Erythroblast (primary cell): ENCODE measurements at regions not wholly inside any gene's neighbourhood (a gene's known extent, or its start where the extent isn't known, plus 50 kb on each side); places are given as distances from the start of the nearest gene placed in this dataset.

Experiments
- DNase-seq, 2 experiments: peaks; one replicate each; lab custom pipeline; 2025; lab: John Stamatoyannopoulos, UW
- GATA1 ChIP-seq: IDR thresholded peaks from 2 replicates; pipeline ENCODE4 v1.6.1; 2011; ENCODE audit warnings: low read depth, mild to moderate bottlenecking, control low read depth, low read length, moderate library complexity
- POLR2A ChIP-seq: IDR thresholded peaks from 2 replicates; pipeline ENCODE4 v1.6.1; 2011; ENCODE audit warnings: mild to moderate bottlenecking, low read length

GRCh38 chr16:86444261-86444660 lies 66.1 kb upstream of the FOXF1 start:
- no peak for DNase-seq
- TF ChIP-seq GATA1 (no peak), POLR2A (no peak)

- no peak for DNase-seq
- no peak for TF ChIP-seq GATA1
- TF ChIP-seq POLR2A: no peak
These were observed 65.7 kb upstream of the FOXF1 start for GRCh38 chr16:86444661-86445060.

GRCh38 chr16:86446279-86446678 lies 64.0 kb upstream of the FOXF1 start:
- no peak for TF ChIP-seq POLR2A
- TF ChIP-seq GATA1: no peak
- DNase-seq: no peak

- DNase-seq: no peak
- TF ChIP-seq GATA1 (no peak), POLR2A (no peak)
These were observed 63.1 kb upstream of the FOXF1 start for GRCh38 chr16:86447228-86447627.

DNA sequence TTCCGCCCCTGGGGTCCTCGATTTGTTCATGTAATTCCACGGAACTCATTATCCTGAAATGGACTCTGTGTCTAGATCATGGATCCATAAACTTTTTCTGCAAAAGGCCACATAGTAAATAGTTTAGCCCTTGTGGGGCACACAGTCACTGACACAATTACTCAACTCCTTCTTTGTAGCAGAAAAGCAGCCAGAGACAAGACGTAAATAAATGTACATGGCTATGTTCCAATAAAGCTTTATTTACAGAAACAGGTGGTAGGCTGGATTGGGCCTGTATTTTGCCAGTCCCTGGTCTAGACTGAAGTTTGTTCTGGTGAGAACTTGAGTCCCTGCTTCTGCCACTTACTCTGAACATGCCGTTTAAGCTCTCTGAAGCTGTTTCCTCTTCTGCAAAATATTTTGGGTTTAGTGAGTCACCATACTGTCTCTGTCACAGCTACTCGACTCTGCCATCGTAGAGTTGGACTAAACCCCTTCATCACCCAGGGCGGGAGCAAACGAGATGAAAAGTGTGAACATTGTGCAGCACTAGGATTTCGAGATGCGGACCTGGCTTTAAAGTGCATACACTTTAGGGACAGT lies 61.9 kb upstream of the FOXF1 start:
- no peak for DNase-seq
- TF ChIP-seq GATA1 (no peak), POLR2A (no peak)

DNA sequence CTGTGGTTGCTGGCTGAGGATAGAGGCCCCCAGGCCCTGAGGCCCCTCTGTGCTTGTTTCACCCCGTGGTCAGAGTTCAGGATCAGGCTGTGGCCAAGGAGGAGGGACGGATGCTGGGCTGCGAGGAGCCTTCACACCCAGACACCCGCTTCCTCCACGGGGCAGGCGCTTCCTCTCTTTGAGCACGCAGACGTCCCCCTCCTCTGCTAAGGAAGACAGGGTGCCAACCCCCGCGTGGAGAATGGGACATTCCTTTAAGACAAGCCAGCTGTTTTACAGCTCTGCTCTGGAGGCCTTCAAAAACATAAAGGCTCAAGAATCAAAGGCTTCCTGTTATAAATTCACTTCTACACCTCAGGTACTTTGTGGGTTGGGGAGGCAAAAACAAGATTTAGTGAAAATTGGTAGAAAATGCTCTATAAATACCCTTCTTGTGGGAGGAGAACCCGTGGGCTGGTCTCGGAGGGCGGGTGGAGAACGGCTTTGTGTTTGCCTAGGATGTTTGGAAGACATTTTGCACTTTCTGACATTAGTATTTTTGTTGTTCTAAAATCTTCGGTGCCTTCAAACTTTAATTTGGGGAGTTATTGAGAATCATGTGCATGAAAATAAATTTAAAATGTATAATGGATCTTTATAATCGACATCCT lies 60.8 kb upstream of the FOXF1 start:
- no peak for TF ChIP-seq POLR2A
- no peak for TF ChIP-seq GATA1
- no peak for DNase-seq

- DNase-seq: no peak
- no peak for TF ChIP-seq GATA1
- TF ChIP-seq POLR2A: no peak
These were observed 59.6 kb upstream of the FOXF1 start for GRCh38 chr16:86450691-86451090.

GRCh38 chr16:86452451-86452850 lies 57.9 kb upstream of the FOXF1 start:
- DNase-seq: no peak
- no peak for TF ChIP-seq GATA1

GRCh38 chr16:86455116-86455515 lies 55.2 kb upstream of the FOXF1 start:
- DNase-seq: no peak
- no peak for TF ChIP-seq POLR2A
- TF ChIP-seq GATA1: no peak

DNA sequence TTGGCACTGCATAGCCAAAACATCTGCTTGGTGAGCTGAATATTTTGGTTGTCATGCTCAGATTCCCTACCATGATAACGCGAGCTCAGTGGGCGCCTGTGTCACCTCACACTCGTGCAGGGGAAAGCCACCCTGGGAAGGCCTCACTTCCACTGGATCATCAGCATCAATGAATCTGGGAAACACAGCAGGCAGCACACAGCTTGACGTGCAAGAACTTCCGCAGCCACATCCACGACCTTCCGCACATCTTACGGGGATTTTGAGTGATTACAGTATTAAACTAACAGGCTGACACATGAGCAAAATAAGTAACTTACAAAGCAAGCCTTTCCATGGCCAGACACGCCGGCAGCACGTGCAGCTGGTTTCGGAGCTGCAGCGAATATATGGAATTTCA lies 54.7 kb upstream of the FOXF1 start:
- no peak for DNase-seq
- no peak for TF ChIP-seq POLR2A
- TF ChIP-seq GATA1: no peak

GRCh38 chr16:86457501-86458148 lies 52.7 kb upstream of the FOXF1 start:
- no peak for TF ChIP-seq GATA1
- no peak for DNase-seq

- no peak for DNase-seq
- TF ChIP-seq POLR2A (no peak), GATA1 (no peak)
These were observed 52.1 kb upstream of the FOXF1 start for GRCh38 chr16:86458149-86458777.

DNA sequence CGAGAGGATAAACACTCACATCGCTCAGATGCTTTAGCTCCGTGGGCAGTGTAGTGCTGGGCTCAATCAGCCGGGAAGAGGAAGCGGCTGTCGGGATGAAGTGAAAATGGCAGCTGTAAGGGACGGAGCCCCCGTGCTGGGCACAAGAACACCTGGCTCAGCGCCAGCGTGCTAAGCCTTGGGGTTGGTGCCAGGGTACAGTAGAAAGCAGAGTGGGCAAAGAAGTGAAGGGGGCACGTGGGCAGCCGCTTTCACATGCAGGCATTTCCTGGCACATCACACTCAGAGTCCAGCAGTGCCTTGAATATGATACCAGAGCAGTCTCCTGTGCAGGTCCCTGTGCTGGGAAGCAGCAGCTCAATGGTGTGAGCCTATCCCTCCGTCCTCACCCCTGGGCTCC lies 51.1 kb upstream of the FOXF1 start:
- TF ChIP-seq POLR2A: no peak
- no peak for DNase-seq
